Liver (tissue), 8 donors: ENCODE measurements at regions not wholly inside any gene's neighbourhood (a gene's known extent, or its start where the extent isn't known, plus 50 kb on each side); places are given as distances from the start of the nearest gene placed in this dataset.
"Not testable (repeated sequence)": the region's sequence is repeated elsewhere in the genome, so short reads cannot be mapped to it uniquely, and the experiment has no call there.

ENCODE experiments used
- DNase-seq: peaks from one replicate; pipeline ENCODE4 v3.0.0-alpha.2; 2017; ENCODE audit warnings: low spot score
- H3K27ac ChIP-seq, 2 donors: one replicate each; pipeline ENCODE4 v1.7.0; 2013; ENCODE audit warnings: inconsistent platforms in 2 of 2, low read length in 2 of 2, control low read depth in 1 of 2, low read depth in 1 of 2, mild to moderate bottlenecking in 1 of 2
- H3K27me3 ChIP-seq, 4 donors: one replicate each; pipeline versions ENCODE4 v1.6.1 to v1.7.0; 2013; ENCODE audit warnings: low read length in 3 of 4, inconsistent platforms in 1 of 4, mild to moderate bottlenecking in 1 of 4, moderate library complexity in 1 of 4; ENCODE audit not compliant: control insufficient read depth in 4 of 4, insufficient read depth in 4 of 4
- H3K36me3 ChIP-seq, 4 donors: one replicate each; pipeline versions ENCODE4 v1.6.1 to v1.7.0; 2013; ENCODE audit warnings: low read length in 3 of 4, mild to moderate bottlenecking in 3 of 4, low read depth in 1 of 4, moderate library complexity in 1 of 4; ENCODE audit not compliant: control insufficient read depth in 4 of 4, insufficient read depth in 3 of 4
- H3K4me1 ChIP-seq, 4 donors: one replicate each; pipeline versions ENCODE4 v1.6.1 to v1.7.0; 2013; ENCODE audit warnings: low read length in 3 of 4, mild to moderate bottlenecking in 3 of 4, moderate library complexity in 1 of 4; ENCODE audit not compliant: control insufficient read depth in 4 of 4, insufficient read depth in 4 of 4
- H3K4me3 ChIP-seq, 3 donors: one replicate each; pipeline versions ENCODE4 v1.6.1 to v1.7.0; 2013; ENCODE audit warnings: low read length in 3 of 3, control low read depth in 1 of 3, low read depth in 1 of 3, mild to moderate bottlenecking in 1 of 3
- H3K9ac ChIP-seq, 2 donors: one replicate each; pipeline ENCODE4 v1.7.0; 2013; ENCODE audit warnings: low read length in 2 of 2, mild to moderate bottlenecking in 2 of 2, moderate library complexity in 2 of 2, control low read depth in 1 of 2, low read depth in 1 of 2
- H3K9me3 ChIP-seq, 4 donors: one replicate each; pipeline versions ENCODE4 v1.6.1 to v1.7.0; 2013; ENCODE audit warnings: low read length in 3 of 4; ENCODE audit not compliant: control insufficient read depth in 4 of 4
- ATF3 ChIP-seq: IDR thresholded peaks from 2 replicates; pipeline ENCODE4 v1.6.1; 2016; ENCODE audit warnings: antibody characterized with exemption
- CTCF ChIP-seq: fragments of 150-350 bp; IDR thresholded peaks from 2 replicates; pipeline ENCODE4 v1.5.1; 2017; ENCODE audit warnings: improper control_type of control experiment, low read depth, low read length; ENCODE audit not compliant: missing input control
- EGR1 ChIP-seq, 2 donors: IDR thresholded peaks; 2 replicates each; pipeline ENCODE4 v1.6.1; 2016 to 2018; ENCODE audit warnings: antibody characterized with exemption in 2 of 2, low read depth in 2 of 2
- FOXA1 ChIP-seq: IDR thresholded peaks from 2 replicates; pipeline ENCODE4 v1.6.1; 2016; ENCODE audit warnings: antibody characterized with exemption
- FOXA2 ChIP-seq: IDR thresholded peaks from 2 replicates; pipeline ENCODE4 v1.6.1; 2016; ENCODE audit warnings: antibody characterized with exemption
- GABPA ChIP-seq, 2 donors: IDR thresholded peaks in 1 of 2; conservative IDR thresholded peaks in 1 of 2; 2 replicates each; pipeline ENCODE4 v1.6.1; 2016; ENCODE audit warnings: antibody characterized with exemption in 2 of 2, mild to moderate bottlenecking in 1 of 2, moderate library complexity in 1 of 2
- HNF4A ChIP-seq, 2 donors: conservative IDR thresholded peaks; 2 replicates each; pipeline ENCODE4 v1.6.1; 2016; ENCODE audit warnings: antibody characterized with exemption in 2 of 2, mild to moderate bottlenecking in 2 of 2
- HNF4G ChIP-seq: IDR thresholded peaks from 2 replicates; pipeline ENCODE4 v1.6.1; 2016; ENCODE audit warnings: antibody characterized with exemption
- JUND ChIP-seq, 2 donors: IDR thresholded peaks; 2 replicates each; pipeline ENCODE4 v1.6.1; 2016; ENCODE audit warnings: antibody characterized with exemption in 2 of 2
- NR2F2 ChIP-seq: IDR thresholded peaks from 2 replicates; pipeline ENCODE4 v1.6.1; 2016; ENCODE audit warnings: antibody characterized with exemption
- RAD21 ChIP-seq, 2 donors: IDR thresholded peaks; 2 replicates each; pipeline ENCODE4 v1.6.1; 2016; ENCODE audit warnings: antibody characterized with exemption in 2 of 2, mild to moderate bottlenecking in 2 of 2
- RXRA ChIP-seq, 2 donors: IDR thresholded peaks; 2 replicates each; pipeline ENCODE4 v1.6.1; 2017 to 2018; ENCODE audit warnings: antibody characterized with exemption in 2 of 2, mild to moderate bottlenecking in 1 of 2
- SP1 ChIP-seq: IDR thresholded peaks from 2 replicates; pipeline ENCODE4 v1.6.1; 2018; ENCODE audit warnings: antibody characterized with exemption, mild to moderate bottlenecking
- TAF1 ChIP-seq: conservative IDR thresholded peaks from 2 replicates; pipeline ENCODE4 v1.6.1; 2016; ENCODE audit warnings: antibody characterized with exemption, mild to moderate bottlenecking
- YY1 ChIP-seq: IDR thresholded peaks from 2 replicates; pipeline ENCODE4 v1.6.1; 2016; ENCODE audit warnings: antibody characterized with exemption, mild to moderate bottlenecking
- WGBS: extraction: QIAGEN DNeasy Blood & Tissue Kit; methylation state at CpG from one replicate; pipeline ENCODE4 v1.1.7; 2013; 5-methylcytosine and 5-hydroxymethylcytosine counted together
- TF ChIP-seq, protein P1 (sequence below): IDR thresholded peaks from 2 replicates; pipeline ENCODE4 v1.6.1; 2016; ENCODE audit warnings: antibody characterized with exemption, mild to moderate bottlenecking
- TF ChIP-seq, protein P2 (sequence below): IDR thresholded peaks from 2 replicates; pipeline ENCODE4 v1.6.1; 2016; ENCODE audit warnings: antibody characterized with exemption
- TF ChIP-seq, protein P3 (sequence below): IDR thresholded peaks from 2 replicates; pipeline ENCODE4 v1.6.1; 2016; ENCODE audit warnings: antibody characterized with exemption
- donor health status: healthy.
- donor health status: healthy.
- donor health status: healthy.
- donor health status: healthy.
- donor health status: healthy.

DNA sequence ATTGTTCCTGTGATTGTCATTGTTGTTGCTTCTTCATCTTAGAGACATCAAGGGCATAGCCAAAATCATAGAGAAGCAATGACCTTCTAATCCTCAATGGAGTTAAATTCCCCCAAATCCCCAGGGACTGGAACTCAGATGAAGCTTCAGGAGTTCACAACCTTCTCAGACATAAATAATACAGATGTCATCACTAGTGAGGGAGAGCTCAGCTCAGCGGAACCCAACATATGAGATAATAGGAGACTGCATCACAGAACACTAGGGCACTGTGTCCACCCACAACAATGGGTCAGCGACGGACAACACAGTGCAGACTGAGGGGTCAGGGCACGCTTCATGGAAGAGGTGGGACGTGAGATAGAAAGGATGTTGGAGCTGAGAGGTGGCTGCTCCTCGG is 1290.4 kb upstream of the TMEM132C start:
- H3K4me3 ChIP-seq: no peak overlapping the region
- WGBS: 71% methylated on average over 6 of the region's 6 CpGs
- H3K4me1 ChIP-seq: no peaks in the 10 kb centered on the region
- DNase-seq: no peak
- H3K27me3 ChIP-seq: no peaks in the 10 kb centered on the region
- H3K27ac ChIP-seq: no peak overlapping the region
- no peaks in the 10 kb centered on the region for H3K36me3 ChIP-seq
- no peaks in the 10 kb centered on the region for H3K9me3 ChIP-seq
- no peak for TF ChIP-seq HNF4A (conservative IDR thresholded peaks at IDR 0.05)
- TF ChIP-seq RAD21 (IDR thresholded peaks at IDR 0.05): no peak
- TF ChIP-seq JUND (IDR thresholded peaks at IDR 0.05): no peak
- TF ChIP-seq NR2F2: no peak
- TF ChIP-seq GABPA (IDR thresholded peaks at IDR 0.05 in 1 of 2, conservative IDR thresholded peaks at IDR 0.05 in 1 of 2): no peak
- TF ChIP-seq YY1: no peak
- TF ChIP-seq RXRA (IDR thresholded peaks at IDR 0.05): no peak
- no peak for TF ChIP-seq SP1
- TF ChIP-seq, protein P1, sequence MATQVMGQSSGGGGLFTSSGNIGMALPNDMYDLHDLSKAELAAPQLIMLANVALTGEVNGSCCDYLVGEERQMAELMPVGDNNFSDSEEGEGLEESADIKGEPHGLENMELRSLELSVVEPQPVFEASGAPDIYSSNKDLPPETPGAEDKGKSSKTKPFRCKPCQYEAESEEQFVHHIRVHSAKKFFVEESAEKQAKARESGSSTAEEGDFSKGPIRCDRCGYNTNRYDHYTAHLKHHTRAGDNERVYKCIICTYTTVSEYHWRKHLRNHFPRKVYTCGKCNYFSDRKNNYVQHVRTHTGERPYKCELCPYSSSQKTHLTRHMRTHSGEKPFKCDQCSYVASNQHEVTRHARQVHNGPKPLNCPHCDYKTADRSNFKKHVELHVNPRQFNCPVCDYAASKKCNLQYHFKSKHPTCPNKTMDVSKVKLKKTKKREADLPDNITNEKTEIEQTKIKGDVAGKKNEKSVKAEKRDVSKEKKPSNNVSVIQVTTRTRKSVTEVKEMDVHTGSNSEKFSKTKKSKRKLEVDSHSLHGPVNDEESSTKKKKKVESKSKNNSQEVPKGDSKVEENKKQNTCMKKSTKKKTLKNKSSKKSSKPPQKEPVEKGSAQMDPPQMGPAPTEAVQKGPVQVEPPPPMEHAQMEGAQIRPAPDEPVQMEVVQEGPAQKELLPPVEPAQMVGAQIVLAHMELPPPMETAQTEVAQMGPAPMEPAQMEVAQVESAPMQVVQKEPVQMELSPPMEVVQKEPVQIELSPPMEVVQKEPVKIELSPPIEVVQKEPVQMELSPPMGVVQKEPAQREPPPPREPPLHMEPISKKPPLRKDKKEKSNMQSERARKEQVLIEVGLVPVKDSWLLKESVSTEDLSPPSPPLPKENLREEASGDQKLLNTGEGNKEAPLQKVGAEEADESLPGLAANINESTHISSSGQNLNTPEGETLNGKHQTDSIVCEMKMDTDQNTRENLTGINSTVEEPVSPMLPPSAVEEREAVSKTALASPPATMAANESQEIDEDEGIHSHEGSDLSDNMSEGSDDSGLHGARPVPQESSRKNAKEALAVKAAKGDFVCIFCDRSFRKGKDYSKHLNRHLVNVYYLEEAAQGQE: no peak
- TF ChIP-seq EGR1 (IDR thresholded peaks at IDR 0.05; ENCODE audit: low read depth in 2 of 2): no peak
- TF ChIP-seq CTCF: no peak
- no peak for TF ChIP-seq FOXA2
- no peak for TF ChIP-seq ATF3
- no peak for TF ChIP-seq FOXA1
- TF ChIP-seq, protein P2, sequence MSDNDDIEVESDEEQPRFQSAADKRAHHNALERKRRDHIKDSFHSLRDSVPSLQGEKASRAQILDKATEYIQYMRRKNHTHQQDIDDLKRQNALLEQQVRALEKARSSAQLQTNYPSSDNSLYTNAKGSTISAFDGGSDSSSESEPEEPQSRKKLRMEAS: no peak
- TF ChIP-seq TAF1: no peak
- TF ChIP-seq, protein P3, sequence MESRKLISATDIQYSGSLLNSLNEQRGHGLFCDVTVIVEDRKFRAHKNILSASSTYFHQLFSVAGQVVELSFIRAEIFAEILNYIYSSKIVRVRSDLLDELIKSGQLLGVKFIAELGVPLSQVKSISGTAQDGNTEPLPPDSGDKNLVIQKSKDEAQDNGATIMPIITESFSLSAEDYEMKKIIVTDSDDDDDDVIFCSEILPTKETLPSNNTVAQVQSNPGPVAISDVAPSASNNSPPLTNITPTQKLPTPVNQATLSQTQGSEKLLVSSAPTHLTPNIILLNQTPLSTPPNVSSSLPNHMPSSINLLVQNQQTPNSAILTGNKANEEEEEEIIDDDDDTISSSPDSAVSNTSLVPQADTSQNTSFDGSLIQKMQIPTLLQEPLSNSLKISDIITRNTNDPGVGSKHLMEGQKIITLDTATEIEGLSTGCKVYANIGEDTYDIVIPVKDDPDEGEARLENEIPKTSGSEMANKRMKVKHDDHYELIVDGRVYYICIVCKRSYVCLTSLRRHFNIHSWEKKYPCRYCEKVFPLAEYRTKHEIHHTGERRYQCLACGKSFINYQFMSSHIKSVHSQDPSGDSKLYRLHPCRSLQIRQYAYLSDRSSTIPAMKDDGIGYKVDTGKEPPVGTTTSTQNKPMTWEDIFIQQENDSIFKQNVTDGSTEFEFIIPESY: no peak
- TF ChIP-seq HNF4G: no peak
- no peak overlapping the region for H3K9ac ChIP-seq

DNA sequence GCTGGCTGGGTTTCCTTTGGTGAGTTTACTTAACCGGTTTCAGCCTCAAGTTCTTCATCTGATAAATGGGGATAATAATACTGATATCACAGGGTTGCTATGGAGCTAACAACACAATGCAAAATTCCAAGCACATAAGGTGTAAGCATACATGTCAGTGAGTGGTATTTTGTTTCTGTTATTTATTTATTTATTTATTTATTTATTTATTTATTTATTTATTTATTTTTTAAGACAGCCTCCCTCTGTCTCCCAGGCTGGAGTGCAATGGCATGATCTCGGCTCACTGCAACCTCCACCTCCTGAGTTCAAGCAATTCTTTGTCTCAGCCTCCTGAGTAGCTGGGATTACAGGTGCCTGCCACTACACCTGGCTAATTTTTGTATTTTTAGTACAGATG is 1287.4 kb upstream of the TMEM132C start:
- H3K4me1 ChIP-seq, H3K9ac ChIP-seq, DNase-seq, H3K27me3 ChIP-seq, H3K9me3 ChIP-seq, H3K27ac ChIP-seq, H3K36me3 ChIP-seq, H3K4me3 ChIP-seq: not testable (repeated sequence)
- WGBS: 84% methylated on average over 2 of the region's 2 CpGs
